SIG-M5 treated with dmso at 0.1 percent for 504 hours (cell line): ENCODE measurements at regions not wholly inside any gene's neighbourhood (a gene's known extent, or its start where the extent isn't known, plus 50 kb on each side); places are given as distances from the start of the nearest gene placed in this dataset.
"Not testable (repeated sequence)": the region's sequence is repeated elsewhere in the genome, so short reads cannot be mapped to it uniquely, and the experiment has no call there.

Experiments
- DNase-seq: peaks from one replicate; lab custom pipeline; 2025; ENCODE audit not compliant: unreplicated experiment; lab: John Stamatoyannopoulos, UW

DNA sequence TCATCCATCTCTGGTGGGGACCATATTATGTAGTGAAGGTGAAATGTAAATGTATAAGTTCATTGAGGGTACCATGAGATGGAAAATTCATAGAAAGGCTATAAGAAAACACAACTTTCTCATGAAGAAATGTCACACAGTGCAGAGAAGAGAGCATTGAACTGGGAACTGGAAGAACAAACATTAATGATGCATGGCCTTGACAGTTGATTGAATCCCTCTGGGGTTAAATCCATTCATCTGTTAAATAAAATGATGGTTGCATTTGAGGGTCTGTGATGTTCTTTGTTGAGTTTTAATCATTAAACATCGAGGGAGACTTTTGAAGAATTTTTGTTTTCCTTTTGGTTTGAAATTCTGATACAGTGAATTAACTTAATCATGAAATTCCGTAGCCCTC is 1401.4 kb downstream of the FAM181B start:
- DNase-seq: no peak

GRCh38 chr11:81331611-81332235 is 1401.9 kb downstream of the FAM181B start:
- no peak for DNase-seq

DNA sequence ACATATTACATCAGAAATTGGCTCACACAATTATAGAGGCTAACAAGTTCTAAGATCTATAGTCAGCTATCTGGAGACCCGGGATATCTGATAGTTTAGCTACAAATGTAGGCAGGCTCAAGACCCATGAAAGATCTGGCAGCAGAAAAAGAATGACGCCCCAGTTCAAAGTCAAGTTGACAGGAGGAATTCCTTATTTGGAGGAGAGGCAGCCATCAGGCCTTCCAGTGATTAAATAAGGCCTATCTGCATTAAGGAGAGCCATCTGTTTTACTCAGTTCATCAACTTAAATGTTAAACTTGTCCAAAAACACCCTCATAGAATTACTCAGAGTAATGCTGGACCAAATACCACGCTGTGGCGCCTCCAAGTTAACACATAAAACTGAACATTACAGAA is 1402.6 kb downstream of the FAM181B start:
- no peak for DNase-seq

- DNase-seq: no peak
These were observed 1430.5 kb downstream of the FAM181B start for GRCh38 chr11:81303038-81303664.

GRCh38 chr11:81301166-81301830 is 1432.4 kb downstream of the FAM181B start:
- no peak for DNase-seq

GRCh38 chr11:81286959-81287358 is 1446.7 kb downstream of the FAM181B start:
- no peak for DNase-seq

GRCh38 chr11:81286550-81286949 is 1447.1 kb downstream of the FAM181B start:
- DNase-seq: no peak

DNA sequence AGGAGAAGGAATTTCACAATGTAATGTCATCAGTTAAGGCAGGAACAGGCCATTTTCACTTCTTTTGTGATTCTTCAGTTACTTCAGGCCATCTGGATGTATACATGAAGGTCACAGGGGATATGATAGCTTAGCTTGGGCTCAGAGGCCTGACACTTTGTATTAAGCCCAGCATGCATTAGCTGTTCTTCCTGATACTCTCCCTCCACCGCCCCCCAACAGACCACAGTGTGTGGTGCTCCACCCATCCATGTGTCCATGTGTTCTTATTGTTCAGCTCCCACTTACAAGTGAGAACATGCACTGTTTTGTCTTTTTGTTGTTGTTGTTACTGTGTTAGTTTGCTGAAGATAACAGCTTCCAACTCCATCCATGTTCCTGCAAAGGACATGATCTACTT is 1453.4 kb downstream of the FAM181B start:
- not testable (repeated sequence) for DNase-seq

DNA sequence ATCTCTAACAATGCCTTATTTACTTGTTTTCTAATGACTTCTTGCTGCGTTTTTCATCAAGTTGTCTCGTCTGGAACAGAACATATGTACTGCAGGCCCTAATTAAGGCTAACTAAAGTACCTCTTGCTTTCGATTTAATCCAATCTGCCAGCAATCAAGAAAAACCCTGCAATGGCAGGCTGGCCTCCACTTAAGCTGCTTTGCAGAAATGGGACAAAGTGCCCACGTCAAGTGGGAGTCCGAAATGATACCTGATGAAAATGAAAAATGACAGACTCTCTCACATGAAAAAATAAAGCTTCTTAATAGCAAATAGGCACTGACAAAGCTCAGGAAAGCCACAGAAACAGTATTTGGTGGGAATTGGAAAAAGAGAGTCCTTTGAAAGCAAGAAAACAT is 1454.7 kb downstream of the FAM181B start:
- DNase-seq: no peak

DNA sequence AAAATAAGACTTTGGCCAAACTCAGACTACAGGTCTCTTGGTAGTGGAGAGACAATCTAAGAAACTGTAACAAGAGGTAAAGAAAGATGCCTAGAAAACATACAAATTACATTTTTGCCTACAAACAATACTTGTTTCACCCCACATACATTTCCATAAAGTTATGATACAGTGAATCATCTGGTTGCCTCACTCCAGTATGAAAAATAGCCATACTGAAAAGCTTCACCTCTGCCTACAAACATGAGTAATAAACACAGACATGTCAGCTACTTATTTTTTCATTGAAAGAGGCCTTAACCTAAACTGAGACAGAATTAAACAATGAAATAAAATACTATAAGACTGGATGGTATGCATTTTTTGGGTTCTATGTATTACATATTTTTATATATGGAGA is 1463.0 kb downstream of the FAM181B start:
- DNase-seq: no peak

DNA sequence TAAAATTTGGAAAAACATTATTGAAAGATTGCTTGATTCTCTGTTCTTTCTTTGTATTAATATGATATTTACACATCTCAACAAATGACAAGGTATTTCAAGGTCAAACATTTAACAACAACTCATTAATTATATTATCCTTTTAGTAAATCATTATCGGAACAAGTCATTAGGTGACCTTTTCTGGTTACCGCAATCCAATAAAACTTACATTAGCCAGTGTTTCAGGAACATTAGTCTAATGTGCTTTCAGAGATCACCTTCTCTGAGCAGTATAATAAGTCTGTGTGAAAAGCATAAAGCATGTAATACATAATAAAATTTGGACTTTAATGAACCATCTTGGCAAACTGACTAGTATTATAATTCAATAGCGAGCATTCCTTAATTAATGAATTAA is 1466.4 kb downstream of the FAM181B start:
- no peak for DNase-seq

GRCh38 chr11:81259471-81259870 is 1474.2 kb downstream of the FAM181B start:
- no peak for DNase-seq

DNA sequence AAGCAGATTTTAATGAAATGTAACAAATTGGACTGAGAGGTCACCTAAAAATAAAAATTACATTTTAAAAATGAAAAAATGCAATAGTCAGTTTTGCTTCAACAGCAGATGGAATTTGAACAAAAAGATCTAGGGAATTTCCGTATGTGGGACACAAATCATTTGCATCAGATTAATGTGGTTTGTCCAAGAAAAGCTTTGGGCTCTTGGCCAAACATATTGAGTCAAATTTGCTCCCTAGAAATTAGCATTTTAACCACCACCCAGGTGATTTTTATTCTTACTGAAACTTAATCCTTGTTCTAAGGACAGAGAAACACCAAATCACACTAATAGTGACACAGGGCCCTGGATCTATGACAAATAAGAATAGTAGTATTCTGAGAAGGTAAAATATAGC is 1477.8 kb downstream of the FAM181B start:
- DNase-seq: no peak

GRCh38 chr11:81253244-81253643 is 1480.4 kb downstream of the FAM181B start:
- DNase-seq: no peak

- no peak for DNase-seq
These were observed 1486.7 kb downstream of the FAM181B start for GRCh38 chr11:81246941-81247340.

- DNase-seq: no peak
These were observed 1487.9 kb downstream of the FAM181B start for GRCh38 chr11:81245791-81246190.

GRCh38 chr11:81241672-81242275 is 1491.9 kb downstream of the FAM181B start:
- DNase-seq: no peak

GRCh38 chr11:81237139-81237538 is 1496.5 kb downstream of the FAM181B start:
- DNase-seq: peak; percentile 30

DNA sequence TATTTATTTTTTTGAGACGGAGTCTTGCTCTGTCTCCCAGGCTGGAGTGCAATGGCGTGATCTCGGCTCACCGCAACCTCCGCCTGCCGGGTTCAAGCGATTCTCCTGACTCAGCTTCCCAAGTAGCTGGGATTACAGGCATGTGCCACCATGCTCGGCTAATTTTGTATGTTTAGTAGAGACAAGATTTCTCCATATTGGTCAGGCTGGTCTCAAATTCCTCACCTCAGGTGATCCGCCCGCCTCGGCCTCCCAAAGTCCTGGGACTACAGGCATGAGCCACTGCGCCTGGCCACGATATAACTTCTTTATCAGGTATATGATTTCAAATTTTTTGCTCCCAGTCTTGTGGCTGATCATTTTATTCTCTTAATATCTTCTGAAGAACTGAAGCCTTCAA is 1506.3 kb downstream of the FAM181B start:
- DNase-seq: not testable (repeated sequence)

GRCh38 chr11:81224396-81224795 is 1509.3 kb downstream of the FAM181B start:
- no peak for DNase-seq

- no peak for DNase-seq
These were observed 1511.2 kb downstream of the FAM181B start for GRCh38 chr11:81222491-81222890.
